Skin of body (tissue), 1 donor: ENCODE measurements at regions not wholly inside any gene's neighbourhood (a gene's known extent, or its start where the extent isn't known, plus 50 kb on each side); places are given as distances from the start of the nearest gene placed in this dataset.
"Not testable (repeated sequence)": the region's sequence is repeated elsewhere in the genome, so short reads cannot be mapped to it uniquely, and the experiment has no call there.

Experiments used
- DNase-seq: peaks from one replicate; lab custom pipeline; 2025; lab: John Stamatoyannopoulos, UW

DNA sequence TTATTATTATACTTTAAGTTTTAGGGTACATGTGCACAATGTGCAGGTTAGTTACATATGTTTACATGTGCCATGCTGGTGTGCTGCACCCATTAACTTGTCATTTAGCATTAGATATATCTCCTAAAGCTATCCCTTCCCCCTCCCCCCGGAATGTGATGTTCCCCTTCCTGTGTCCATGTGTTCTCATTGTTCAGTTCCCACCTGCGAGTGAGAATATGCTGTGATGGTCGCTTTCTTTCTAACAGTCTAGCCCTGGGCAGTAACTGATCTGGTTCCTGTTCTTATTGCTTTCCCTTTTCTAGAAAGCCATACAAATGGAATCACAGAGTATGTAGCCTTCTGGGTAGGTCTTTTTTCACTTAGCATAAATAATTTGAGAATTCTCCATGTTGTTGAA lies 311.1 kb upstream of the CNTNAP2 start:
- DNase-seq: not testable (repeated sequence)

DNA sequence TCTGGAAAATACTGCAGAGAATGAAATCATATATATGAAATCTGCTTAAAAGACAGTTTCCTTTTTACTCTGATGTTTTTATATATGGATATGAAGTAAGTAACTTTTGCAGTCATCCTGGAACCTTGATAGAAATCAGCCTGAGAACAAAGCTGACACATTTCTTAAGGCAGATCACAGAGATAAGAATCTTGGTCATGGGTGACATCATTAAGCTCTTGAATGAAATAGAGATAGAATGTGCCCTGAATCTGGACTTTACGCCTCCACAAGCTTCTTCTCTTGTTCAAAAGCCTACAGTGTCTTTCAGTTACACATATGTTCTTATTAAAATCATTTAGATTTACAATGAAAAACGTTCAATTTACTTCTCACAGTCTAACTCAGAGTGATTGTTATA lies 319.1 kb upstream of the CNTNAP2 start:
- no peak for DNase-seq

DNA sequence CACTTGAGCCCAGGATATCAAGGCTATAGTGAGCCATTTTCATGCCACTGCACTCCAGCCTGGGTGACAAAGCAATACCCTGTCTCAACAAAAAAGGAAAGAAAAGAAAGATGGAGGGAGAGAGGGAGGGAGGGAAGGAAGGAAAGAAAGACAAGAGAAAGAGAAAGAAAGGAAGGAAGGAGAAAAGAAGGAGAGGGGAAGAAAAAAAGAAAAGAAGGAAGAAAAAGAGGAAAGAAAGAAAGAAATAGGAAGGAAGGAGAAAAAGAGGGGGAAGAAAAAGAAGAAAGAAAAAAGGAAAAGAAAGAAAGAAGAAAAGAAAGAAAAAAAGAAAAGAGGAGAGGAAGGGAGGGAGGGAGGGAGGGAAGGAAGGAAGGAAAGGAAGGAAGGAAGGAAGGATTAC lies 321.5 kb upstream of the CNTNAP2 start:
- no peak for DNase-seq

DNA sequence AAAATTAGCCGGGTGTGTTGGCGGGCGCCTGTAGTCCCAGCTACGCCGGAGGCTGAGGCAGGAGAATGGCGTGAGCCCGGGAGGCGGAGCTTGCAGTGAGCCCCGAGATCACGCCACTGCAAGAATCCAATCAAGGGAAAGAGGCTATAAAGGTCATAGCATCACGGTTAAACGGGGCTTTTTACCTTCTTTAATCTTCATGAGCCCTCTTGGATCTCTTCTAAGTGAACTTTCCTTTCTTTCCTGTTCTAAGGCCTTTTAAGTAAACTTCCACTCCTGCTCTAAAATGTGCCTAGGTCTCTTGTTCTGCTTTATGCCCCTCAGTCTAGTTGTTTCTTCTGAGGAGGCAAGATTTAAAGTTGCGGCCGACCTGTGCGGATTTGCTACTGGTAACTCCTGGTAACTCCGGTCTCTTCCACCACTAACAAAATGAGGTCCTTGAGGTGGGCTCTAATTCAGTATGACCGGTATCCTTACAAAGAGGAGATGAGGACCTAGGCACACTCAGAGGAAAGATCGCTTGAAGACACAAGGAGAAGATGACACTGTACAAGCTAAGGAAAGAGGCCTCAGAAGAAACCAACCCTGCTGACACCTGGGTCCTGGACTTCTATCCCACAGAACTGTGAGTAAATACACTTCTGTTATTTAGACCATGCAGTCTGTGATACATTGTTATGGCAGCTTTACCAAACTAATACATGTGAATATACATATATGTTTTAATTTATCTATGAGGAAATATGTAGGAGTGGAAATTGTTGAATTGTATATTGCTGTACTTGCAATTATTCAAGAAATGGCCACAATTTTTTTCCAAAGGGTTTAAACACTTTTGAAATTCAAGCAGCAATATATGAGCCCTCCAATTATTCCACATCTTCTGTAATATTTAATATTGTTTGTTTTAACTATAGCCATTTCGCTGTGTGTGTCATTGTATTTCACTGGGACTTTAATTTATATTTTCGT lies 331.5 kb upstream of the CNTNAP2 start:
- DNase-seq: no peak

DNA sequence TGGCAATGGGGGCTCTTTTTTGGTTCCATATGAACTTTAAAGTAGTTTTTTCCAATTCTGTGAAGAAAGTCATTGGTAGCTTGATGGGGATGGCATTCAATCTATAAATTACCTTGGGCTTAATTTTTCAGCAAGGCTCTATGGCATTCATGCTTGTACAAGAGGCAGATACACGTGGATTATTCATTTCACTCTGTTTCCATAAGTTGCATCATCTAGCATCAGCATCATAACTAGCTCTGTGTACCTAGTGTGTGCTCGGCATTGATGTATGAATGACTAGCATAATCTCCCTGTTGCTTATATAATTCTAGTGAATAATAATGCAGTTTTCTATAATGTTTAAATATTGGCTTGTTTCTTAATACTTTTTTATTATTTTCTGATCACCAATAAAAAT lies 335.2 kb upstream of the CNTNAP2 start:
- not testable (repeated sequence) for DNase-seq

DNA sequence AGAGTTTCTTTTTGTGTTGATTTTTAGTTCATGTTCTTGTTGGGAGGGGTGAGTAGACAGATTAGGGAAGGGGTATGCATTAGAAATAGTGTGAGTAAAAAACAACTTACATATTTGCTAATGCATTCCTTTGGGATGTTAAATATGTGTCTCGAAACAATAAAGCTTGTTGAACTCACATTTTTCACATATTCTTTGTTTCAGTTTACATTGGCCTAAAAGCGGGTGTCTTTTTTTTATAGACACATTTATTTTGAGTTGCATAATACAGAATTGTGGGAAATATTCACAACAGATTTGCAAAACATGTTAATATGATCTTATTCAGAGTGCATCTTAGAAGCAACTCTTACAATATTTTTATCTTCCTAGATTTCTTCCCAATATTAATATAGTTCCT lies 337.5 kb upstream of the CNTNAP2 start:
- DNase-seq: peak; percentile 11

DNA sequence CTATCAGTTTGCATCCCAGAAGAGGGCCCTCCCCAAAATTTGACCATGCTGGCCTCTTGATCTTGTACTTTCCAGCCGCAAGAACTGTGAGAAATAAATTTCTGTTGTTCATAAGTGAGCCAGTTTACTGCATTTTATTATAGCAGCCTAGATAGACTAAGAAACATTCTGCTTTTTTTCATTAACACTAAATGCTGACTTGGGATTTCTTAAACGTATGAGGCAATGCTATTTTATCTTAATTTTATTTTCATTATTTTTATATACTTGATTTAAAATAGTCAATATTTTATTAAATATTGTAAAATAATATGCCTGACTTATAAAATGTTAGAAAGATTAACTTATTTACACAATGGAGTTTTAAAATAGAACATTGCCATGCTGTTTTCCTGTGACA lies 341.8 kb upstream of the CNTNAP2 start:
- no peak for DNase-seq

DNA sequence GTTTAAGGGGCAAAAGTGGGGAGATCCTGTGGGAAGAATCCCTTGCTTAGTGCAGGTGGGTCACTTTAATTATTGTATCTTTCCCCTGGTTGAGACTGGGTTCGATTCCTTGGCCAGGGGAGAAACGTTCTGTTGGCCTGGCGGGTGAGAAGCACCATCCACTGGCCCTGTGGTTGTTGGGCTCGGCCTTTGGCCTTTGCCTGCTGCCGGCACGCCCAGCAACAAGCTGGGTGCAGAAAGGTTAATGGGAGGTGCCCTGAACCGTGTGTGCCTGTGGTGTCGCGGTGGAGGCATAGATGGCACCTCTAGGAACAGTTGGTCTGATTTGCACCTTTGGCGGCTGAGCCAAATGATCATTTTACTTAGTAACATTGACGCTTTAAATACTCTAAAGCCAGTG lies 363.6 kb upstream of the CNTNAP2 start:
- DNase-seq: no peak

DNA sequence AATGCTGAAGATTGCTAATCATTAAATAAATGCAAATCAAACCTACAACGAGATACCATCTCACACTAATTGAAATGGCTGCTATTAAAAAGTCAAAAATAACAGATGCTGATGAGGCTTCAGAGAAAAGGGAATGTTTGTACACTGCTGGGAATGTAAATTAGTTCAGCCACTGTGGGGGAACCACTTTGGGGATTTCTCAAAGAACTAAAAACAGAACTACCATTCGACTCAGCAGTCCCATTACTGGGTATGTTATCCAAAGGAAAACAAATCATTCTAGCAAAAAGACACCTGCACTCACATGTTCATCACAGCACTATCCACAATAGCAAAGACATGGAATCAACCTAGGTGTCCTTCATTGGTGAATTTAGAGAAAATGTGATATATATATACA lies 379.0 kb upstream of the CNTNAP2 start:
- DNase-seq: no peak

DNA sequence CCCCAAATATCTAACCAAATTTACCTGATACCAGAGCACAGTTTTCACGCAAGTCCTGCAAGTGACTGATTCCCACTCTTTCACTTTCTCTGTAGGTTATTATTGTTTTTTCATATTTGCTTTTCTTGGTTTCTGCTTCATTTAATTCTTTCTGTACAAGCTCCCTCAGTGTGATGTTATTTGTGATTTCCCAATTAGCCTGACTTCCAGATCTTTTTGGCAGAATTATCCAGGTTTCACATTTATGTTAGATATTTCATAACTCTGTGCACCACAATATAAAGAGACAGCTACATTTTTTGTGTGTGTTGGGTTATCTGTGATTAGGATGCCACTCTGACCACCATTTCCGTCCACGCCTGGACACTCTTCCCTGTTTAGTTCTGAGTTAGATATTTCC lies 381.5 kb upstream of the CNTNAP2 start:
- DNase-seq: no peak

DNA sequence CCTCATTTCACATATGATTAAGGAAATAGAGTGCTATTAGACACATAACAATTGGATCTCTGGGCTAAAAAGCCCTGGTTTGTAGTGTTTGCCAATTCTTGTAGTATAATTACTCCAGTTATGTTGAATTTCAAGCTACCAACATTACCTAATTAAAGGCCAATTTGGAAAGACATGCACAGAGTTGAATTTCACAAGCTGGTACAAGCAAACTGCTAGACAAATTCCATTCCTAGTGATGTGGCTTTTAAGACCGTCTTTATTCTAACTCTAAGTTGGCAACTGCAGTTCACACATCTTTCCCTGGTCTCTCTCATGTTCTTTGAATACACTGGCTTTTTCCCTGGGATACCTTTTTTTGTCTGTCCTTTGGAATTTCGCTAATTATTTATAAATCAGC lies 384.1 kb upstream of the CNTNAP2 start:
- no peak for DNase-seq

DNA sequence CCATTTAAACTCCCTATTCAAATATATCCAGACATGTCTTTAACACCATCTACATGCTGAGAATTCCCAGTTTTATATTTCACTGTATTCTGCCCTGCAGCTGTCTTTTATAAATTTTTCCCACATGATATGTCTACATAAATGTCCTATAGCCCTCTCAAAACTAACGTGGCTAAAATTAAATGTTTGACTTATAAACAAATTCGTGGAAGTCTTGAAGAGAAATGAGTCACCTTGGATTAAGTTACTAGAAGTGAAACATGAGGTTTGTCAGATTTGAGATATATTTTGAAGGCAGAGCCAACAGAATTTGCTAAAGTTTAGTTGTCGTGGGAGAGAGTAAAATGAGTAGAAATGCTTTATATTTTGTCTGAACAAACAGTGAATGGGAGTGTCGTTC lies 386.9 kb upstream of the CNTNAP2 start:
- no peak for DNase-seq

DNA sequence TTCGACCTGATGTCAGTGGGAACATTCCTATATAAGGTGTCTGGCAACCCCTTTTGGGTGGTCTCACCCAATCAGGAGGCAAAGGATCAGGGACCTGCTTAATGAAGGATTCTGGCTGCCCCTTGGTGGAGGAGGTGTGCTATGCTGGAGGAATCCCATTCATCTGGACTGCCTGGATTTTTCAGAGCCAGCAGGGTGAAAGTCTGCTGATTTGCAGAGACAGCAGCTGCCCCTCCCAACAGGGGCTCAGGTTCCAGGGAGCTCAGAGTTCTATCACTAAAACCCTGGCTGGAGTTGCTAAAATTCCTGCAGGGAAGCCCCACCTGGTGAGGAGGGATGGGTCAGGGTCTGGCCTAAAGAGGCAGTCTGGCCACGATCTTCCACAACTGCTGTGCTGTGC lies 398.5 kb upstream of the CNTNAP2 start:
- no peak for DNase-seq

DNA sequence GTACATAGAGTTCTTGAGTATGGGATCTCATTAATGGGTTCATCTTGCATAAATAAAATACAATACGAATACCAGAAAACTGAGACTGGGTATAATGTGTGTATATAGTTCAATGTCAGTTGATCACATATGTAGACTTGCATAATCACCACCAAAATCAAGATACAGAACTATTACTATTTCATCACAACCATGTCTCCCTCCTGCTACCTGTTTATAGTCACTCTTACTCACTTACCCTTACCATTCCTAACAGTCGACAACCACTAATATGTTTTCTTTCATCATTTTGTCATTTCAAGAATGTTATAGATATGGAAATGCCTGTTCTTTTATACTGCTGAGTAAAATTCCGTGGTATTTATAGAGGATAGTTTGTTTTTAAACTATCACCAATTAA lies 416.1 kb upstream of the CNTNAP2 start:
- DNase-seq: no peak

DNA sequence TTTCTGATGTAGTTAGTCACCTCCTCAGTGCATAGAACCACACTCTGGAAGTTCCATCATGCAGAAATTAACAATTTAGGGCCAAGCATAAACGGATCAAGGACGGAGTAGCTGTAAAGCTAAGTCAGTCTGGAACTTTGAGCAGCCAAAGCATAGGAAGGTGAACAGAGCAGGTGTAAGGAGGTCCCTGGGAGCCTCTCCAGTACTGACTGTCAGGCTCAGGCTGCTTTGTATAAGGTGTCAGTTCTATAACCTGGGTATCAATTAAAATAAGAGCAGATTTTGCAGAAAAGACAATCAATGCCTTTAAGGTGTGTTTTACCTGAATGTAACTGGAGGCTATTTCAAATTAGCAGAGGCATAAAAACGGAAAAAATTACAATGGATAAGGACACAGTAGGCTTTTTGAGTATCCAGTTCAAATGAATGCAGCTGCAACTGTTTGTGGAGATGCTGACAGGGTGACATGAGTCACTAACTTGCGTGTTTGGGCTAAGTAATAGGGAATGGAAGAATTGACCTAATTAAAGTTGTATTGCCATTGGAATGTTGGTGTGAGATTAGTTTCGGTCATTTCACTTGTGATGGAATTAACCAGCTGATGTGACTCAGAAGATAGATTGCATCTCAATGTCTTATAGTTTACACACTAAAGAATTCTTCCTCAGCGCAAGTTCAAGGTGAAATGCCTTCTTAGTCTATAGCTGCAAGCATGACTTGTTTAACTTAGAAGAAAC lies 417.9 kb upstream of the CNTNAP2 start:
- no peak for DNase-seq

DNA sequence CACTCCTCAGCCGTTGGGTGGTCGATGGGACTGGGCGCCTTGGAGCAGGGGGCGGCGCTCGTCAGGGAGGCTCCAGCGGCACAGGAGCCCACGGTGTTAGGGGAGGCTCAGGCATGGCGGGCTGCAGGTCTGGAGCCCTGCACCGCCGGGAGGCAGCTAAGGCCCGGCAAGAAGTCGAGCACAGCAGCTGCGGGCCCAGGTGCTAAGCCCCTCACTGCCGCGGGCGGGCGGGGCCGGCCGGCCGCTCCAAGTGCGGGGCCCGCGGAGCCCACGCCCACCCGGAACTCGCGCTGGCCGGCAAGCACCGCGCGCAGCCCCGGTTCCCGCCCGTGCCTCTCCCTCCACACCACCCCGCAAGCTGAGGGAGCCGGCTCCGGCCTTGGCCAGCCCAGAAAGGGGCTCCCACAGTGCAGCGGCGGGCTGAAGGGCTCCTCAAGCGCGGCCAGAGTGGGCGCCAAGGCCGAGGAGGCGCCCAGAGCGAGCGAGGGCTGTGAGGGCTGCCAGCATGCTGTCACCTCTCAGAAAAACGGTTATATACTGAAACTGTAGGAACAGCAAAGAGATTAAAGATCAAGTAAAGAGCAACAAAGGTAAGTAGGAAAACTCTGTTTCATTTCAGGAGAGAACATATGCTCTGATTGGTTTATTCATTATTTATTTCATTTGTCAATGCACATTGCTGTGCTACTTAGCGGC lies 419.0 kb upstream of the CNTNAP2 start:
- DNase-seq: not testable (repeated sequence)

DNA sequence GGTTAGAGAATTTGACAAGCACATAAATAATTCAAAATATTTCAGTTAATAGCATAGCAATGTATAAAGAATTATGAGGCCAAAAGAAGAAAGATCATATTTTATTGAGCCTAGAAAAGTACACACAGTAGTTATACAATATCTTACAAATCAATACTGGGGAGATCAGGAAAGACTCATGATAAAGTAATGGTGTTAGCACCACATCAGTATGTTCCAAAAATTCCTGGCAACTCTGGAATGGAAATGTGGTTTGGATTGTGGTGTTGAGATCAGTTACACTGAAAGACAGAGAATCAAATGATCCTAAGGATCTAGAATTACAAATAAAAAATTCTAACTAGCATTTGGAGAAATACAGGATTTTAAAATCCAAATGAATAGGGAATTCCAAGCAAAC lies 420.5 kb upstream of the CNTNAP2 start:
- no peak for DNase-seq

DNA sequence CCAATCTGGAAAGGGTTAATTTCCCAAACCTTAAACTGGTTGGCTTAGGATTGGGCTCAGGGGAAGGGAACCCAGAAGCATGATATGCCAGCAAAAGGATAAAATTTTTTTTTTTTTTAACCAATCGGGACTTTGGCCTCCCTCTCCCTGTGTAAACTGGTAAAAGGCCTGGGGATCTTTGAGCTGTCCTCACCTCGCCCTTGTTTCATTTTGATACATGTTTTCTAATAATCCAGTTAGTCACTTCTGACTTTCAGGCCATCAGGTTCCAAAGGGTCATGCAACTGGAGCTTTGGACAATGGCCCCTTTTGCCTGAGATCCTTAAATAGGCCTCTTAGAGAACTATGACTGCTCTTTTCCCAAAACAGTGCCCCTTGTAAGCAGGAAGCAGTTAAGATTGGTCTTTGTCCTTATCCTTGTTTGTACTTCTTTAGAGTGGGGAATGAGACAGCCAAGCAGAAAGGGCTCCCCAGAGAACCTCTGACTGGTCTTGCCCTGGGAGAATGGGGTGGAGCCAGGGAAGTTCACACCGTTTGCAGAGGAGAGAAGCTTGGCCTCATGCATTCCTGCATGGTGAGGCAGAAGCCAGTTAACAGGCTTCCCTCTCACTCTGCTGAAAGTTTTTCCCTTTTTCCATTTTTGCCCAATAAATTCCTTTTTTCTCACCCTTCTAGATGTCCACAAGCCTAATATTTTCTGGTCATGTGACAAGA lies 424.2 kb upstream of the CNTNAP2 start:
- no peak for DNase-seq

DNA sequence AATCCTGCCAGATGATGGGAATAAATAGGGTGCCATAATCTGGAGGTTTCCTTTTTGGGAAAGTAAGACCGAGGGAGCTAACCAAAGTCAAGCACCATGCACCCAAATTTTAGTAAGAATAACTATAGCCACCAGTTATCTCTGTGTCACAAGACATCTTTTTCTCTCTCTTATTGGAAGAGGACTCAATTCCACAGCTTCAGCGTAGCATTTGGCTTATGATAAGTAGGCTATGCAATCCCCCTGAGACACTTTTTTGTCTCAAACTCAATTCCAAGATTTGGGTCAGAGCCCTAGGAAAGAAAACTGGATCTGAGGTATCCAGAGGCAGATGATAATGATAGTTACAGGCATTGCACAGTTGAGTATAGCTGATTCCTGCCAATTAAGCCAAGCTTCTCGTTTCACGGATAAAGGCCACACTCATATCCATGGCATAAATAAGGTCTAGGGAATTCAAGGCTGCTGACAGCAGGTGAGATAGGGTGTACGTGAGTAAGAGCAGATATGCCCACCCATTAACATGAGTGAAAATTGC lies 425.2 kb upstream of the CNTNAP2 start:
- no peak for DNase-seq

DNA sequence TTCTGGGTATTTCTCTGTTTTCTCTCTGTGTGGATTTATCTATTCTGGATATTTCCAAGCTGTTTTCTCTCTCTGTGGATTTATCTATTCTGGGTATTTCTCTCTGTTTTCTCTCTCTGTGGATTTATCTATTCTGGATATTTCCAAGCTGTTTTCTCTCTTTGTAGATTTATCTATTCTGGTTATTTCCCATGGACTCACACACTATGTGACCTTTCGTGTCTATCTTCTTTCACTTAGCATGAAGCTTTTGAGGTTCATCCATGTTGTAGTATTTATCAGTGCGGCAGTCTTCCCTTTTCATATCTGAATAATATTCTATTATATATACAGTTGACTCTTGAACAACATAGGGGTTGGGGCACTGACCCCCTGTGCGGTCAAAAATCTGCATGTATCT lies 435.0 kb upstream of the CNTNAP2 start:
- no peak for DNase-seq

DNA sequence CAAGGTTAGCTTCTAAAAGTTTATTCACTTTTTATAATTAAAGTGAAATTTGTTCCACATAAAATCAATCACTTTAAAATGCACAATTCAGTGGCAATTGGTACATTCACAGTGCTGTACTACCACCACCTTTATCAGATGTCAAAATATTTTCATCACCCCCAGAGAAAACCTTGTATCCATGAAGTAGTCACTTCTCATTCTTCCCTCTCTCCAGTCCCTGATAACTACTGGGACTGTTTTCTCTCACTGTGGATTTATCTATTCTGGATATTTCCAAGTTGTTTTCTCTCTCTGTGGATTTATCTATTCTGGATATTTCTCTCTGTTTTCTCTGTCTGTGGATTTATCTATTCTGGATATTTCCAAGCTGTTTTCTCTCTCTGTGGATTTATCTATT lies 435.4 kb upstream of the CNTNAP2 start:
- DNase-seq: no peak
